ENCODE measurements at regions not wholly inside any gene's neighbourhood (a gene's known extent, or its start where the extent isn't known, plus 50 kb on each side); places are given as distances from the start of the nearest gene placed in this dataset.

GRCh38 chr4:162847945-162848549, 318.6 kb downstream of the NAF1 start:
- TF ChIP-seq EZH2phosphoT487 (IDR thresholded peaks at IDR 0.05; ENCODE audit: unreplicated experiment) (no peak), CREB1 (CRISPR knock-in tag; IDR thresholded peaks at IDR 0.05; ENCODE audit: low read depth) (no peak), CTCF (conservative IDR thresholded peaks at IDR 0.05; ENCODE audit: low read depth in 2 of 2) (no peak), JUNB (IDR thresholded peaks at IDR 0.05; ENCODE audit: unreplicated experiment) (no peak), POLR2AphosphoS5 (IDR thresholded peaks at IDR 0.05; ENCODE audit: low read depth) (no peak), EZH2 (IDR thresholded peaks at IDR 0.05; ENCODE audit: low read depth, unreplicated experiment) (no peak), ZNF331 (CRISPR knock-in tag; IDR thresholded peaks at IDR 0.05; ENCODE audit: low read depth) (no peak), REST (IDR thresholded peaks at IDR 0.05; ENCODE audit: unreplicated experiment) (no peak)
